ENCODE measurements at regions not wholly inside any gene's neighbourhood (a gene's known extent, or its start where the extent isn't known, plus 50 kb on each side); places are given as distances from the start of the nearest gene placed in this dataset.

DNA sequence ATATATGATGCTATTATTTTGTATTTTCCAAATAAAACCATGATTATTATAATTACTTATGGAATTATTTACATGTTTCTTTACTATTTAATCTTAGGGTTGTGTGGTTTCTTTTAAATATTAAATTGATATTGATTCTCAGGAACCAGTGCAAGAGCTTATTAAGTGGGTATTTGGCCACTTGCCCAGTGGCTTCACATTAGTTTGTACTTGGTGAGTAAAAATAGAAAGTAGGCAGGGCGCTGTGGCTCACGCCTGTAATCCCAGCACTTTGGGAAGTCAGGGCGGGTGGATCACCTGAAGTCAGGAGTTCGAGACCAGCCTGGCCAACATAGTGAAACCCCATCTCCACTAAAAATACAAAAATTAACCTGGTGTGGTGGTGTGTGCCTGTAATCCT, 497.1 kb downstream of the PTPRC start:
- TF ChIP-seq POLR2AphosphoS5 (IDR thresholded peaks at IDR 0.05; ENCODE audit: low read depth, low read length): no peak
- TF ChIP-seq SIN3A (IDR thresholded peaks at IDR 0.05; ENCODE audit: borderline replicate concordance, insufficient read depth, low read length): no peak
- TF ChIP-seq TAF1 (IDR thresholded peaks at IDR 0.05; ENCODE audit: borderline replicate concordance, insufficient read depth, low read length): no peak

All from PFSK-1 (cell line).